HepG2 (cell line): ENCODE measurements at regions not wholly inside any gene's neighbourhood (a gene's known extent, or its start where the extent isn't known, plus 50 kb on each side); places are given as distances from the start of the nearest gene placed in this dataset.

Source experiments
- BRF2 ChIP-seq: sonication (generic); formaldehyde crosslinking; IDR thresholded peaks from 2 replicates; pipeline ENCODE4 v1.8.1; 2022; ENCODE audit warnings: mild to moderate bottlenecking, missing genetic modification reagents
- FOXK2 ChIP-seq: fragments of 450-650 bp; IDR thresholded peaks from 2 replicates; pipeline ENCODE4 v1.6.1; 2016
- HCFC1 ChIP-seq: fragments of 150-350 bp; IDR thresholded peaks from 2 replicates; pipeline ENCODE4 v1.6.1; 2014; ENCODE audit warnings: low read depth, low read length
- KLF16 ChIP-seq, 2 experiments: sonication (generic) in 1 of 2; formaldehyde crosslinking in 1 of 2; IDR thresholded peaks; 2 replicates each; pipeline versions ENCODE4 v1.6.1 to v1.8.0; 2016 to 2023; ENCODE audit warnings: missing genetic modification reagents in 2 of 2, missing compliant biosample characterization in 1 of 2
- MAF1 ChIP-seq: sonication (generic); formaldehyde crosslinking; IDR thresholded peaks from 2 replicates; pipeline ENCODE4 v1.5.0; 2020; ENCODE audit warnings: missing genetic modification reagents, borderline replicate concordance
- MAFF ChIP-seq: IDR thresholded peaks from 2 replicates; pipeline ENCODE4 v1.6.1; 2011; ENCODE audit warnings: low read depth, low read length, improper control_type of control experiment
- RELA ChIP-seq: sonication (generic); formaldehyde crosslinking; IDR thresholded peaks from 2 replicates; pipeline ENCODE4 v1.4.0; 2020; ENCODE audit warnings: missing genetic modification reagents
- REST ChIP-seq, 2 experiments: IDR thresholded peaks; 2 replicates each; pipeline ENCODE4 v1.6.1; 2011 to 2012; ENCODE audit warnings: low read length in 2 of 2, borderline replicate concordance in 1 of 2, low read depth in 1 of 2, mild to moderate bottlenecking in 1 of 2, moderate library complexity in 1 of 2
- SAP130 ChIP-seq: IDR thresholded peaks from 2 replicates; pipeline ENCODE4 v1.6.1; 2016; ENCODE audit warnings: low read depth
- SKIL ChIP-seq: sonication (generic); formaldehyde crosslinking; IDR thresholded peaks from 2 replicates; pipeline ENCODE4 v1.8.0; 2022; ENCODE audit warnings: missing genetic modification reagents, mild to moderate bottlenecking, moderate library complexity, borderline replicate concordance
- UBTF ChIP-seq: sonication (generic); formaldehyde crosslinking; IDR thresholded peaks from 2 replicates; pipeline ENCODE4 v1.4.0; 2020; ENCODE audit warnings: mild to moderate bottlenecking, missing genetic modification reagents
- ZBTB3 ChIP-seq: sonication (generic); formaldehyde crosslinking; IDR thresholded peaks from 2 replicates; pipeline ENCODE4 v1.4.0; 2020; ENCODE audit warnings: low read depth, mild to moderate bottlenecking, moderate library complexity, missing genetic modification reagents, borderline replicate concordance
- ZNF33A ChIP-seq: sonication (generic); formaldehyde crosslinking; IDR thresholded peaks from 2 replicates; pipeline ENCODE4 v1.5.1; 2020; ENCODE audit warnings: missing genetic modification reagents, mild to moderate bottlenecking, moderate library complexity, borderline replicate concordance
- ZNF580 ChIP-seq: IDR thresholded peaks from 2 replicates; pipeline ENCODE4 v1.6.1; 2016; ENCODE audit warnings: low read depth, borderline replicate concordance
- ZNF597 ChIP-seq: sonication (generic); formaldehyde crosslinking; IDR thresholded peaks from 2 replicates; pipeline ENCODE4 v1.5.0; 2020; ENCODE audit warnings: missing genetic modification reagents
- ZNF629 ChIP-seq: sonication (generic); formaldehyde crosslinking; conservative IDR thresholded peaks from 2 replicates; pipeline ENCODE4 v1.5.0; 2020; ENCODE audit warnings: missing genetic modification reagents
- ZNF703 ChIP-seq: sonication (generic); formaldehyde crosslinking; IDR thresholded peaks from 2 replicates; pipeline ENCODE4 v1.5.1; 2020; ENCODE audit warnings: missing genetic modification reagents, mild to moderate bottlenecking, moderate library complexity, borderline replicate concordance

GRCh38 chr2:8103085-8103708, 578.7 kb upstream of the ID2 start (continued):
- 0 out of 4 replicates have a peak, but pooled peaks of 1 of the 2 experiments have one; percentile 19 for TF ChIP-seq REST (IDR thresholded peaks at IDR 0.05; ENCODE audit: borderline replicate concordance in 1 of 2, low read depth in 1 of 2, low read length in 2 of 2)
- no peak for TF ChIP-seq ZNF703 (CRISPR knock-in tag)
- TF ChIP-seq SAP130 (CRISPR knock-in tag) = peak; percentile 79
- TF ChIP-seq SKIL = peak; percentile 80; the same call in 1 of the 2 replicates
- TF ChIP-seq FOXK2 = peak; percentile 65; the same call in 1 of the 2 replicates
- TF ChIP-seq ZNF580 (CRISPR knock-in tag) = peak; percentile 49; the same call in 1 of the 2 replicates
- TF ChIP-seq MAFF = peak; percentile 63
- no peak for TF ChIP-seq MAF1 (CRISPR knock-in tag)
- TF ChIP-seq ZNF629 (CRISPR knock-in tag) = peak; percentile 46; the same call in 1 of the 2 replicates
- no peak for TF ChIP-seq UBTF
- no peak for TF ChIP-seq ZNF597 (CRISPR knock-in tag)
- TF ChIP-seq ZBTB3 (CRISPR knock-in tag) = no peak
- peak; percentile 89; the same call in 1 of the 2 replicates for TF ChIP-seq RELA (CRISPR knock-in tag)
- TF ChIP-seq HCFC1 = no peak
- TF ChIP-seq KLF16 (CRISPR knock-in tag; IDR thresholded peaks at IDR 0.05) = peak in 1 of 2 experiments; percentile 93; a peak in 2 of 4 replicates
- TF ChIP-seq BRF2 (CRISPR knock-in tag) = 0 out of 2 replicates have a peak, but pooled peaks have one; percentile 24
- TF ChIP-seq ZNF33A (CRISPR knock-in tag) = peak; percentile 25; the same call in 1 of the 2 replicates
